ENCODE measurements at regions not wholly inside any gene's neighbourhood (a gene's known extent, or its start where the extent isn't known, plus 50 kb on each side); places are given as distances from the start of the nearest gene placed in this dataset.

GRCh38 chr6:165841153-165841558 is 178.1 kb upstream of the PDE10A start:
- no peak for TF ChIP-seq CTCF (IDR thresholded peaks at IDR 0.05)
- TF ChIP-seq POLR2A (IDR thresholded peaks at IDR 0.05; ENCODE audit: low read depth): no peak
- TF ChIP-seq EP300 (IDR thresholded peaks at IDR 0.05): no peak
- no peak for TF ChIP-seq POLR2AphosphoS5 (IDR thresholded peaks at IDR 0.05)

Measured in esophagus muscularis mucosa (tissue), 4 donors.